ENCODE measurements at regions not wholly inside any gene's neighbourhood (a gene's known extent, or its start where the extent isn't known, plus 50 kb on each side); places are given as distances from the start of the nearest gene placed in this dataset.
"Not testable (repeated sequence)": the region's sequence is repeated elsewhere in the genome, so short reads cannot be mapped to it uniquely, and the experiment has no call there.

GRCh38 chr2:4221845-4222244, 518.5 kb downstream of the DCDC2C start:
- no peaks in the 10 kb centered on the region for H4K20me1 ChIP-seq (ENCODE audit: insufficient read depth)
- no peak overlapping the region for H3K4me3 ChIP-seq (replicated peaks in 1 of 2; ENCODE audit: low read depth in 1 of 2, low read length in 2 of 2)
- no peaks in the 10 kb centered on the region for H3K27me3 ChIP-seq (ENCODE audit: insufficient read depth, low read length)
- H3K9me3 ChIP-seq (ENCODE audit: control insufficient read depth in 1 of 2, insufficient read depth in 1 of 2, low read depth in 1 of 2, low read length in 2 of 2) = peaks cover 5 to 15% of the 10 kb centered on the region in 2 experiments; a peak in 2 of 4 replicates
- H3K79me2 ChIP-seq (ENCODE audit: insufficient read depth, low read length) = no peaks in the 10 kb centered on the region
- H3K4me1 ChIP-seq (ENCODE audit: control insufficient read depth in 1 of 2, insufficient read depth in 2 of 2, low read length in 2 of 2) = no peaks in the 10 kb centered on the region
- no peak overlapping the region for H3K27ac ChIP-seq (ENCODE audit: low read depth, low read length)
- H3K9me2 ChIP-seq (ENCODE audit: insufficient read depth) = no peaks in the 10 kb centered on the region
- no peak overlapping the region for H3K4me2 ChIP-seq (ENCODE audit: low read length)
- DNase-seq (ENCODE audit: low read depth, low spot score) = no peak
- no peaks in the 10 kb centered on the region for H3K36me3 ChIP-seq (ENCODE audit: control insufficient read depth in 1 of 2, insufficient read depth in 2 of 2, low read length in 2 of 2)
- H2AFZ ChIP-seq (ENCODE audit: low read depth, low read length, poor library complexity, severe bottlenecking) = no peak overlapping the region
- ChIA-PET CTCF (no interaction called here), RAD21 (ENCODE audit: low non-redundant PET in 1 of 2, low total read pairs in 2 of 2, uncharacterized antibody in 2 of 2, unreplicated experiment in 2 of 2) (no interaction called here), POLR2A (no interaction called here)
- TF ChIP-seq REST (IDR thresholded peaks at IDR 0.05; ENCODE audit: low read depth) (no peak), YY1 (IDR thresholded peaks at IDR 0.05; ENCODE audit: extremely low read depth, insufficient replicate concordance, low read depth, low read length) (no peak)
- H3K9ac ChIP-seq (ENCODE audit: low read length) = no peak overlapping the region
- no TSS peak for BruUV-seq (replicated peaks)
- intact Hi-C loops (cut with micrococcal nuclease) = no loop called here
- no peak for ATAC-seq

- H3K9ac ChIP-seq (ENCODE audit: low read length); H3K27me3 ChIP-seq (ENCODE audit: insufficient read depth, low read length); H2AFZ ChIP-seq (ENCODE audit: low read depth, low read length, poor library complexity, severe bottlenecking); H3K4me1 ChIP-seq (ENCODE audit: control insufficient read depth in 1 of 2, insufficient read depth in 2 of 2, low read length in 2 of 2); H3K79me2 ChIP-seq (ENCODE audit: insufficient read depth, low read length); intact Hi-C loops (cut with micrococcal nuclease); CTCF ChIA-PET; H3K4me3 ChIP-seq (replicated peaks in 1 of 2; ENCODE audit: low read depth in 1 of 2, low read length in 2 of 2); H3K27ac ChIP-seq (ENCODE audit: low read depth, low read length); H4K20me1 ChIP-seq (ENCODE audit: insufficient read depth); ATAC-seq; POLR2A ChIA-PET; H3K9me2 ChIP-seq (ENCODE audit: insufficient read depth); H3K4me2 ChIP-seq (ENCODE audit: low read length); BruUV-seq (replicated peaks); H3K36me3 ChIP-seq (ENCODE audit: control insufficient read depth in 1 of 2, insufficient read depth in 2 of 2, low read length in 2 of 2); DNase-seq (ENCODE audit: low read depth, low spot score); RAD21 ChIA-PET (ENCODE audit: low non-redundant PET in 1 of 2, low total read pairs in 2 of 2, uncharacterized antibody in 2 of 2, unreplicated experiment in 2 of 2): not testable (repeated sequence)
- H3K9me3 ChIP-seq (ENCODE audit: control insufficient read depth in 1 of 2, insufficient read depth in 1 of 2, low read depth in 1 of 2, low read length in 2 of 2) = peaks cover 13 to 20% of the 10 kb centered on the region in 2 experiments; a peak in 3 of 4 replicates
Observed at GRCh38 chr2:4244422-4244821, 541.0 kb downstream of the DCDC2C start.
